Astrocyte of the cerebellum (primary cell): ENCODE measurements at regions not wholly inside any gene's neighbourhood (a gene's known extent, or its start where the extent isn't known, plus 50 kb on each side); places are given as distances from the start of the nearest gene placed in this dataset.
A peak's percentile ranks its signal among the peaks of the same experiment; 100 is the strongest.

ENCODE experiments used
- DNase-seq: peaks from one replicate; pipeline ENCODE4 v3.0.0-alpha.2; 2011; ENCODE audit warnings: low read depth
- H3K4me3 ChIP-seq: 2 replicates; pipeline ENCODE4 v1.5.1; 2011; ENCODE audit warnings: mild to moderate bottlenecking, low read depth, low read length, moderate library complexity
- in situ Hi-C: cut with HindIII; loops from 2 replicates; pipeline ENCODE4 v1.10.0; 2017; ENCODE audit warnings: low sequenced_read_pairs
- TF ChIP-seq, protein P1 (sequence below): IDR thresholded peaks from 2 replicates; pipeline ENCODE4 v1.5.1; 2012; ENCODE audit warnings: low read length, low read depth, moderate library complexity, mild to moderate bottlenecking; ENCODE audit errors: missing control alignments

- TF ChIP-seq, protein P1, sequence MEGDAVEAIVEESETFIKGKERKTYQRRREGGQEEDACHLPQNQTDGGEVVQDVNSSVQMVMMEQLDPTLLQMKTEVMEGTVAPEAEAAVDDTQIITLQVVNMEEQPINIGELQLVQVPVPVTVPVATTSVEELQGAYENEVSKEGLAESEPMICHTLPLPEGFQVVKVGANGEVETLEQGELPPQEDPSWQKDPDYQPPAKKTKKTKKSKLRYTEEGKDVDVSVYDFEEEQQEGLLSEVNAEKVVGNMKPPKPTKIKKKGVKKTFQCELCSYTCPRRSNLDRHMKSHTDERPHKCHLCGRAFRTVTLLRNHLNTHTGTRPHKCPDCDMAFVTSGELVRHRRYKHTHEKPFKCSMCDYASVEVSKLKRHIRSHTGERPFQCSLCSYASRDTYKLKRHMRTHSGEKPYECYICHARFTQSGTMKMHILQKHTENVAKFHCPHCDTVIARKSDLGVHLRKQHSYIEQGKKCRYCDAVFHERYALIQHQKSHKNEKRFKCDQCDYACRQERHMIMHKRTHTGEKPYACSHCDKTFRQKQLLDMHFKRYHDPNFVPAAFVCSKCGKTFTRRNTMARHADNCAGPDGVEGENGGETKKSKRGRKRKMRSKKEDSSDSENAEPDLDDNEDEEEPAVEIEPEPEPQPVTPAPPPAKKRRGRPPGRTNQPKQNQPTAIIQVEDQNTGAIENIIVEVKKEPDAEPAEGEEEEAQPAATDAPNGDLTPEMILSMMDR, result no peak
- in situ Hi-C loops, result no loop called here
- no peak for DNase-seq
These were observed 376.5 kb upstream of the KLHL29 start for GRCh38 chr2:23008440-23008839.

GRCh38 chr2:23008951-23009350 is 376.0 kb upstream of the KLHL29 start:
- TF ChIP-seq, protein P1, result no peak
- no peak overlapping the region for H3K4me3 ChIP-seq
- DNase-seq, result no peak
- in situ Hi-C loops, result no loop called here

More at GRCh38 chr2:23008440-23008839, 376.5 kb upstream of the KLHL29 start:
- no peak overlapping the region for H3K4me3 ChIP-seq

DNA sequence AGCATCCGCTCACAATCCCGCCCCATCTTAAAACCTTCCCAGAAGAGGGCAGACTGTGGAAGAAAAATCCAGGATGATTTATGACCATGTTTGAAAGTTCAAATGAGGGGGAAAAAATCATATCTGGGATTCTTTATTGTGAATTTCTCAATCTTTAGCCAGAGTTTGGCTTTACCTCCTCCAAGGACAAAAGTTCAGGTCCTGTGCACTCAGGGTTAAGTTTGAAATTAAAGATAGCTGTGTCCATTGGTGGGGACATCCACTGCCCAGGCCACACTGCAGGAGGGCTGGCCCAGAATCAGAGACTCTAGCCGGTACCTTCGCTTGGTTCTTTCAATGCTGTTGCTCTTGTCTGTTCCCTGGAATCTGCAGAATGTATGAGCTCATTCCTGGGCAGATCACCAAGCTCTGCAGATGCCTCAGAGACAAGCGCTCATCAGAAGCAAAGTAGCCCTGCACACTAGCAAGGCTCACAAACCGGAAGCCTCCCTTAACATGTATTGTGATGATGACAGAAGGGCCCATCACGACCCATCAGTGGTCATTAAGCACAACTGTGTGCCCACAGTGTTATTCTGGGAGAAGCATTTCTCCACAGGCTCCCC is 375.3 kb upstream of the KLHL29 start:
- TF ChIP-seq, protein P1, result no peak
- peak; percentile 12 for DNase-seq
- no peak overlapping the region for H3K4me3 ChIP-seq
- in situ Hi-C loops, result no loop called here

- in situ Hi-C loops, result no loop called here
- H3K4me3 ChIP-seq, result no peak overlapping the region
- TF ChIP-seq, protein P1, result no peak
- DNase-seq, result no peak
These were observed 372.5 kb upstream of the KLHL29 start for GRCh38 chr2:23012499-23012898.

- in situ Hi-C loops, result no loop called here
- TF ChIP-seq, protein P1, result no peak
- DNase-seq, result no peak
- H3K4me3 ChIP-seq, result no peak overlapping the region
These were observed 369.3 kb upstream of the KLHL29 start for GRCh38 chr2:23015651-23016200.

- no peak overlapping the region for H3K4me3 ChIP-seq
- no peak for DNase-seq
- TF ChIP-seq, protein P1, result no peak
- in situ Hi-C loops, result no loop called here
These were observed 365.5 kb upstream of the KLHL29 start for GRCh38 chr2:23019476-23019875.
